HCT116 (cell line): ENCODE measurements at regions not wholly inside any gene's neighbourhood (a gene's known extent, or its start where the extent isn't known, plus 50 kb on each side); places are given as distances from the start of the nearest gene placed in this dataset.

Experiments used
- ATAC-seq: fragments of 200-7000 bp; cut with Tn5 transposase; 2 replicates; pipeline ENCODE4 v1.9.1; 2020; ENCODE audit warnings: mild to moderate bottlenecking, moderate library complexity
- BruUV-seq: library from RNA; stranded (reverse); fragments of 400-500 nt; replicated peaks from 2 replicates; lab custom pipeline; 2021; lab: Mats Ljungman, UMichigan
- CTCF ChIA-PET: fragments of 300-600 bp; sonication (Branson Sonifier 250); formaldehyde crosslinking; loops from one replicate; lab custom pipeline; 2021; ENCODE audit warnings: antibody characterized with exemption; lab: Charles Lee
- POLR2A ChIA-PET: fragments of 300-600, 350-600 bp; sonication (Branson Sonifier 250); formaldehyde crosslinking; loops from one replicate; lab custom pipeline; 2021; ENCODE audit warnings: antibody characterized with exemption; lab: Charles Lee
- RAD21 ChIA-PET, 2 experiments: fragments of 300-600 bp; sonication (Branson Sonifier 250); formaldehyde crosslinking; loops; one replicate each; lab custom pipeline; 2023; ENCODE audit warnings: low total read pairs in 2 of 2; ENCODE audit not compliant: uncharacterized antibody in 2 of 2, unreplicated experiment in 2 of 2, low non-redundant PET in 1 of 2; lab: Charles Lee
- DNase-seq: peaks from one replicate; pipeline ENCODE4 v3.0.0-alpha.2; 2010; ENCODE audit warnings: low read depth, low spot score
- H2AFZ ChIP-seq: fragments of 200-600 bp; shearing (Covaris generic), sonication (generic); 2 replicates; pipeline ENCODE4 v1.6.1; 2017; ENCODE audit warnings: low read depth, mixed run types, mixed read lengths, antibody characterized with exemption, low read length; ENCODE audit not compliant: poor library complexity, severe bottlenecking
- H3K27ac ChIP-seq: 2 replicates; pipeline ENCODE4 v1.5.1; 2012; ENCODE audit warnings: low read depth, low read length
- H3K27me3 ChIP-seq: fragments of 200-600 bp; sonication (generic); 2 replicates; pipeline ENCODE4 v1.6.1; 2016; ENCODE audit warnings: mixed run types, low read length, mixed read lengths; ENCODE audit not compliant: insufficient read depth
- H3K36me3 ChIP-seq, 2 experiments: fragments of 200-500 bp in 1 of 2; fragments of 200-600 bp in 1 of 2; sonication (Bioruptor generic) in 1 of 2; sonication (generic) in 1 of 2; 2 replicates each; pipeline versions ENCODE4 v1.5.1 to v1.6.1; 2014 to 2016; ENCODE audit warnings: low read length in 2 of 2, inconsistent platforms in 1 of 2, mixed read lengths in 1 of 2, mixed run types in 1 of 2; ENCODE audit not compliant: insufficient read depth in 2 of 2, control insufficient read depth in 1 of 2
- H3K4me1 ChIP-seq, 2 experiments: fragments of 200-600 bp in 1 of 2; sonication (generic) in 1 of 2; 2 replicates each; pipeline versions ENCODE4 v1.5.1 to v1.6.1; 2012 to 2017; ENCODE audit warnings: low read length in 2 of 2, inconsistent platforms in 1 of 2, mild to moderate bottlenecking in 1 of 2, mixed read lengths in 1 of 2, mixed run types in 1 of 2, moderate library complexity in 1 of 2; ENCODE audit not compliant: insufficient read depth in 2 of 2, control insufficient read depth in 1 of 2
- H3K4me2 ChIP-seq: fragments of 200-600 bp; sonication (generic); 2 replicates; pipeline ENCODE4 v1.6.1; 2017; ENCODE audit warnings: mixed run types, low read length, mixed read lengths
- H3K4me3 ChIP-seq, 2 experiments: fragments of 200-600 bp in 1 of 2; sonication (generic) in 1 of 2; replicated peaks in 1 of 2; 2 replicates each; pipeline ENCODE4 v1.5.1; 2011 to 2016; ENCODE audit warnings: low read length in 2 of 2, control low read depth in 1 of 2, low read depth in 1 of 2, mild to moderate bottlenecking in 1 of 2, mixed read lengths in 1 of 2, mixed run types in 1 of 2
- H3K79me2 ChIP-seq: fragments of 200-600 bp; sonication (generic); 2 replicates; pipeline ENCODE4 v1.6.1; 2017; ENCODE audit warnings: mild to moderate bottlenecking, mixed run types, low read length, moderate library complexity, mixed read lengths; ENCODE audit not compliant: insufficient read depth
- H3K9ac ChIP-seq: fragments of 200-600 bp; sonication (generic); 2 replicates; pipeline ENCODE4 v1.6.1; 2016; ENCODE audit warnings: low read length, mixed read lengths
- H3K9me2 ChIP-seq: fragments of 200-600 bp; sonication (generic), shearing (Covaris generic); 2 replicates; pipeline ENCODE4 v1.6.1; 2017; ENCODE audit warnings: mixed run types, mild to moderate bottlenecking, moderate library complexity; ENCODE audit not compliant: insufficient read depth
- H3K9me3 ChIP-seq, 2 experiments: fragments of 200-500 bp in 1 of 2; fragments of 200-600 bp in 1 of 2; sonication (Bioruptor generic) in 1 of 2; sonication (generic) in 1 of 2; 2 replicates each; pipeline ENCODE4 v1.6.1; 2014 to 2017; ENCODE audit warnings: low read length in 2 of 2, mixed read lengths in 2 of 2, inconsistent platforms in 1 of 2, low read depth in 1 of 2, mild to moderate bottlenecking in 1 of 2, mixed run types in 1 of 2, moderate library complexity in 1 of 2; ENCODE audit not compliant: control insufficient read depth in 1 of 2, insufficient read depth in 1 of 2
- H4K20me1 ChIP-seq: fragments of 200-600 bp; sonication (generic), shearing (Covaris generic); 2 replicates; pipeline ENCODE4 v1.6.1; 2017; ENCODE audit warnings: mixed run types, mild to moderate bottlenecking, moderate library complexity; ENCODE audit not compliant: insufficient read depth
- CEBPB ChIP-seq: IDR thresholded peaks from 2 replicates; pipeline ENCODE4 v1.6.1; 2012; ENCODE audit warnings: low read depth
- CTCF ChIP-seq, 3 experiments: fragments of 200-600 bp in 1 of 3; sonication (generic) in 1 of 3; IDR thresholded peaks in 2 of 3; conservative IDR thresholded peaks in 1 of 3; 2 replicates each; pipeline ENCODE4 v1.5.1; 2012 to 2017; ENCODE audit warnings: low read depth in 2 of 3, low read length in 2 of 3, antibody characterized with exemption in 1 of 3, borderline replicate concordance in 1 of 3, control low read depth in 1 of 3, mild to moderate bottlenecking in 1 of 3, mixed read lengths in 1 of 3, mixed run types in 1 of 3, moderate library complexity in 1 of 3; ENCODE audit not compliant: insufficient read depth in 1 of 3
- EGR1 ChIP-seq: IDR thresholded peaks from 2 replicates; pipeline ENCODE4 v1.6.1; 2012; ENCODE audit warnings: low read depth
- EZH2phosphoT487 ChIP-seq: fragments of 200-600 bp; IDR thresholded peaks from 2 replicates; pipeline ENCODE4 v1.6.1; 2018; ENCODE audit warnings: antibody characterized with exemption, borderline replicate concordance
- FOSL1 ChIP-seq: IDR thresholded peaks from 2 replicates; pipeline ENCODE4 v1.6.1; 2012; ENCODE audit warnings: low read depth
- MAX ChIP-seq: IDR thresholded peaks from 2 replicates; pipeline ENCODE4 v1.6.1; 2012
- POLR2AphosphoS5 ChIP-seq: IDR thresholded peaks from 2 replicates; pipeline ENCODE4 v1.6.1; 2011; ENCODE audit warnings: mild to moderate bottlenecking, low read depth, low read length, moderate library complexity
- REST ChIP-seq: IDR thresholded peaks from 2 replicates; pipeline ENCODE4 v1.6.1; 2012; ENCODE audit warnings: low read depth
- SIN3A ChIP-seq: IDR thresholded peaks from 2 replicates; pipeline ENCODE4 v1.6.1; 2012; ENCODE audit warnings: low read depth
- ZBTB33 ChIP-seq: IDR thresholded peaks from 2 replicates; pipeline ENCODE4 v1.6.1; 2011; ENCODE audit warnings: mild to moderate bottlenecking, low read length, moderate library complexity; ENCODE audit not compliant: insufficient replicate concordance; ENCODE audit errors: extremely low read depth
- ZFX ChIP-seq: fragments of 450-650 bp; IDR thresholded peaks from 2 replicates; pipeline ENCODE4 v1.6.1; 2017
- ZNF274 ChIP-seq: fragments of 200-500 bp; sonication (Bioruptor generic); IDR thresholded peaks from 2 replicates; pipeline ENCODE4 v1.6.1; 2014; ENCODE audit warnings: mild to moderate bottlenecking, low read depth, low read length, inconsistent platforms
- intact Hi-C: fragments of 100-400 bp; cut with micrococcal nuclease; formaldehyde crosslinking; loops from 2 replicates; pipeline ENCODE4 v1.10.0; 2022

- TF ChIP-seq REST: no peak
- no peak for TF ChIP-seq ZNF274
- TF ChIP-seq ZFX: no peak
Observed at GRCh38 chr7:67858931-67859330, 862.3 kb downstream of the TYW1 start (continued).

GRCh38 chr7:67863911-67864310 is 867.3 kb downstream of the TYW1 start:
- Histone ChIP-seq H3K27me3 (no peaks in the 10 kb centered on the region), H3K9me2 (no peaks in the 10 kb centered on the region), H3K36me3 (no peaks in the 10 kb centered on the region), H3K4me2 (no peak overlapping the region), H3K9ac (no peak overlapping the region), H3K27ac (no peak overlapping the region), H3K4me1 (no peaks in the 10 kb centered on the region), H3K79me2 (no peaks in the 10 kb centered on the region), H3K9me3 (peaks cover 9 to 14% of the 10 kb centered on the region in 2 experiments; a peak in 2 of 4 replicates), H3K4me3 (no peak overlapping the region), H2AFZ (no peak overlapping the region), H4K20me1 (no peaks in the 10 kb centered on the region)
- ATAC-seq: no peak
- BruUV-seq: no TSS peak
- no peak for DNase-seq
- intact Hi-C loops: no loop called here
- CTCF ChIA-PET: no interaction called here
- no peak for TF ChIP-seq FOSL1
- no peak for TF ChIP-seq MAX
- TF ChIP-seq REST: no peak
- no peak for TF ChIP-seq EZH2phosphoT487
- TF ChIP-seq POLR2AphosphoS5: no peak
- no peak for TF ChIP-seq ZBTB33
- TF ChIP-seq ZNF274: no peak
- TF ChIP-seq CTCF (IDR thresholded peaks at IDR 0.05 in 2 of 3, conservative IDR thresholded peaks at IDR 0.05 in 1 of 3; ENCODE audit: borderline replicate concordance in 1 of 3, insufficient read depth in 1 of 3, low read depth in 2 of 3, low read length in 2 of 3): no peak
- TF ChIP-seq EGR1: no peak
- no peak for TF ChIP-seq CEBPB
- no peak for TF ChIP-seq SIN3A
- RAD21 ChIA-PET: no interaction called here
- POLR2A ChIA-PET: no interaction called here
